HCT116 (cell line): ENCODE measurements at regions not wholly inside any gene's neighbourhood (a gene's known extent, or its start where the extent isn't known, plus 50 kb on each side); places are given as distances from the start of the nearest gene placed in this dataset.

Experiments used
- ATAC-seq: fragments of 200-7000 bp; cut with Tn5 transposase; 2 replicates; pipeline ENCODE4 v1.9.1; 2020; ENCODE audit warnings: mild to moderate bottlenecking, moderate library complexity
- BruUV-seq: library from RNA; stranded (reverse); fragments of 400-500 nt; replicated peaks from 2 replicates; lab custom pipeline; 2021; lab: Mats Ljungman, UMichigan
- CTCF ChIA-PET: fragments of 300-600 bp; sonication (Branson Sonifier 250); formaldehyde crosslinking; loops from one replicate; lab custom pipeline; 2021; ENCODE audit warnings: antibody characterized with exemption; lab: Charles Lee
- POLR2A ChIA-PET: fragments of 300-600, 350-600 bp; sonication (Branson Sonifier 250); formaldehyde crosslinking; loops from one replicate; lab custom pipeline; 2021; ENCODE audit warnings: antibody characterized with exemption; lab: Charles Lee
- RAD21 ChIA-PET, 2 experiments: fragments of 300-600 bp; sonication (Branson Sonifier 250); formaldehyde crosslinking; loops; one replicate each; lab custom pipeline; 2023; ENCODE audit warnings: low total read pairs in 2 of 2; ENCODE audit not compliant: uncharacterized antibody in 2 of 2, unreplicated experiment in 2 of 2, low non-redundant PET in 1 of 2; lab: Charles Lee
- DNase-seq: peaks from one replicate; pipeline ENCODE4 v3.0.0-alpha.2; 2010; ENCODE audit warnings: low read depth, low spot score
- H2AFZ ChIP-seq: fragments of 200-600 bp; shearing (Covaris generic), sonication (generic); 2 replicates; pipeline ENCODE4 v1.6.1; 2017; ENCODE audit warnings: low read depth, mixed run types, mixed read lengths, antibody characterized with exemption, low read length; ENCODE audit not compliant: poor library complexity, severe bottlenecking
- H3K27ac ChIP-seq: 2 replicates; pipeline ENCODE4 v1.5.1; 2012; ENCODE audit warnings: low read depth, low read length
- H3K27me3 ChIP-seq: fragments of 200-600 bp; sonication (generic); 2 replicates; pipeline ENCODE4 v1.6.1; 2016; ENCODE audit warnings: mixed run types, low read length, mixed read lengths; ENCODE audit not compliant: insufficient read depth
- H3K36me3 ChIP-seq, 2 experiments: fragments of 200-500 bp in 1 of 2; fragments of 200-600 bp in 1 of 2; sonication (Bioruptor generic) in 1 of 2; sonication (generic) in 1 of 2; 2 replicates each; pipeline versions ENCODE4 v1.5.1 to v1.6.1; 2014 to 2016; ENCODE audit warnings: low read length in 2 of 2, inconsistent platforms in 1 of 2, mixed read lengths in 1 of 2, mixed run types in 1 of 2; ENCODE audit not compliant: insufficient read depth in 2 of 2, control insufficient read depth in 1 of 2
- H3K4me1 ChIP-seq, 2 experiments: fragments of 200-600 bp in 1 of 2; sonication (generic) in 1 of 2; 2 replicates each; pipeline versions ENCODE4 v1.5.1 to v1.6.1; 2012 to 2017; ENCODE audit warnings: low read length in 2 of 2, inconsistent platforms in 1 of 2, mild to moderate bottlenecking in 1 of 2, mixed read lengths in 1 of 2, mixed run types in 1 of 2, moderate library complexity in 1 of 2; ENCODE audit not compliant: insufficient read depth in 2 of 2, control insufficient read depth in 1 of 2
- H3K4me2 ChIP-seq: fragments of 200-600 bp; sonication (generic); 2 replicates; pipeline ENCODE4 v1.6.1; 2017; ENCODE audit warnings: mixed run types, low read length, mixed read lengths
- H3K4me3 ChIP-seq, 2 experiments: fragments of 200-600 bp in 1 of 2; sonication (generic) in 1 of 2; replicated peaks in 1 of 2; 2 replicates each; pipeline ENCODE4 v1.5.1; 2011 to 2016; ENCODE audit warnings: low read length in 2 of 2, control low read depth in 1 of 2, low read depth in 1 of 2, mild to moderate bottlenecking in 1 of 2, mixed read lengths in 1 of 2, mixed run types in 1 of 2
- H3K79me2 ChIP-seq: fragments of 200-600 bp; sonication (generic); 2 replicates; pipeline ENCODE4 v1.6.1; 2017; ENCODE audit warnings: mild to moderate bottlenecking, mixed run types, low read length, moderate library complexity, mixed read lengths; ENCODE audit not compliant: insufficient read depth
- H3K9ac ChIP-seq: fragments of 200-600 bp; sonication (generic); 2 replicates; pipeline ENCODE4 v1.6.1; 2016; ENCODE audit warnings: low read length, mixed read lengths
- H3K9me2 ChIP-seq: fragments of 200-600 bp; sonication (generic), shearing (Covaris generic); 2 replicates; pipeline ENCODE4 v1.6.1; 2017; ENCODE audit warnings: mixed run types, mild to moderate bottlenecking, moderate library complexity; ENCODE audit not compliant: insufficient read depth
- H3K9me3 ChIP-seq, 2 experiments: fragments of 200-500 bp in 1 of 2; fragments of 200-600 bp in 1 of 2; sonication (Bioruptor generic) in 1 of 2; sonication (generic) in 1 of 2; 2 replicates each; pipeline ENCODE4 v1.6.1; 2014 to 2017; ENCODE audit warnings: low read length in 2 of 2, mixed read lengths in 2 of 2, inconsistent platforms in 1 of 2, low read depth in 1 of 2, mild to moderate bottlenecking in 1 of 2, mixed run types in 1 of 2, moderate library complexity in 1 of 2; ENCODE audit not compliant: control insufficient read depth in 1 of 2, insufficient read depth in 1 of 2
- H4K20me1 ChIP-seq: fragments of 200-600 bp; sonication (generic), shearing (Covaris generic); 2 replicates; pipeline ENCODE4 v1.6.1; 2017; ENCODE audit warnings: mixed run types, mild to moderate bottlenecking, moderate library complexity; ENCODE audit not compliant: insufficient read depth
- CEBPB ChIP-seq: IDR thresholded peaks from 2 replicates; pipeline ENCODE4 v1.6.1; 2012; ENCODE audit warnings: low read depth
- CTCF ChIP-seq, 3 experiments: fragments of 200-600 bp in 1 of 3; sonication (generic) in 1 of 3; IDR thresholded peaks in 2 of 3; conservative IDR thresholded peaks in 1 of 3; 2 replicates each; pipeline ENCODE4 v1.5.1; 2012 to 2017; ENCODE audit warnings: low read depth in 2 of 3, low read length in 2 of 3, antibody characterized with exemption in 1 of 3, borderline replicate concordance in 1 of 3, control low read depth in 1 of 3, mild to moderate bottlenecking in 1 of 3, mixed read lengths in 1 of 3, mixed run types in 1 of 3, moderate library complexity in 1 of 3; ENCODE audit not compliant: insufficient read depth in 1 of 3
- EGR1 ChIP-seq: IDR thresholded peaks from 2 replicates; pipeline ENCODE4 v1.6.1; 2012; ENCODE audit warnings: low read depth
- ELF1 ChIP-seq: IDR thresholded peaks from 2 replicates; pipeline ENCODE4 v1.6.1; 2012; ENCODE audit warnings: low read depth, borderline replicate concordance
- EZH2 ChIP-seq: fragments of 200-600 bp; sonication (generic); IDR thresholded peaks from 2 replicates; pipeline ENCODE4 v1.6.1; 2017; ENCODE audit warnings: antibody characterized with exemption, mixed run types
- EZH2phosphoT487 ChIP-seq: fragments of 200-600 bp; IDR thresholded peaks from 2 replicates; pipeline ENCODE4 v1.6.1; 2018; ENCODE audit warnings: antibody characterized with exemption, borderline replicate concordance
- FOSL1 ChIP-seq: IDR thresholded peaks from 2 replicates; pipeline ENCODE4 v1.6.1; 2012; ENCODE audit warnings: low read depth
- MAX ChIP-seq: IDR thresholded peaks from 2 replicates; pipeline ENCODE4 v1.6.1; 2012
- POLR2A ChIP-seq: IDR thresholded peaks from 2 replicates; pipeline ENCODE4 v1.7.0; 2011; ENCODE audit warnings: borderline replicate concordance; ENCODE audit not compliant: insufficient read depth, insufficient read length; ENCODE audit errors: extremely low read depth
- POLR2AphosphoS5 ChIP-seq: IDR thresholded peaks from 2 replicates; pipeline ENCODE4 v1.6.1; 2011; ENCODE audit warnings: mild to moderate bottlenecking, low read depth, low read length, moderate library complexity
- SIN3A ChIP-seq: IDR thresholded peaks from 2 replicates; pipeline ENCODE4 v1.6.1; 2012; ENCODE audit warnings: low read depth
- SP1 ChIP-seq: IDR thresholded peaks from 2 replicates; pipeline ENCODE4 v1.6.1; 2012; ENCODE audit warnings: low read depth
- TCF7L2 ChIP-seq: IDR thresholded peaks from 2 replicates; pipeline ENCODE4 v1.7.0; 2011; ENCODE audit warnings: borderline replicate concordance, inconsistent platforms; ENCODE audit not compliant: insufficient read depth, insufficient read length; ENCODE audit errors: extremely low read depth
- intact Hi-C: fragments of 100-400 bp; cut with micrococcal nuclease; formaldehyde crosslinking; loops from 2 replicates; pipeline ENCODE4 v1.10.0; 2022

- Histone ChIP-seq H3K27ac (no peak overlapping the region), H3K27me3 (peaks cover 46% of the 10 kb centered on the region), H3K4me2 (no peak overlapping the region), H4K20me1 (no peaks in the 10 kb centered on the region), H3K4me3 (no peak overlapping the region), H3K79me2 (no peaks in the 10 kb centered on the region), H3K9me3 (no peaks in the 10 kb centered on the region), H3K9ac (no peak overlapping the region), H3K9me2 (no peaks in the 10 kb centered on the region), H3K4me1 (no peaks in the 10 kb centered on the region), H3K36me3 (no peaks in the 10 kb centered on the region), H2AFZ (no peak overlapping the region)
- RAD21 ChIA-PET, result no interaction called here
- CTCF ChIA-PET, result no interaction called here
- intact Hi-C loops, result no loop called here
- POLR2A ChIA-PET, result no interaction called here
- DNase-seq (no peak), ATAC-seq (no peak)
- no peak for TF ChIP-seq MAX
- no peak for TF ChIP-seq SP1
- no peak for TF ChIP-seq EZH2phosphoT487
- no peak for TF ChIP-seq FOSL1
- TF ChIP-seq EGR1, result no peak
- TF ChIP-seq EZH2, result no peak
- no peak for TF ChIP-seq POLR2A
- TF ChIP-seq CEBPB, result no peak
- TF ChIP-seq CTCF (IDR thresholded peaks at IDR 0.05 in 2 of 3, conservative IDR thresholded peaks at IDR 0.05 in 1 of 3; ENCODE audit: borderline replicate concordance in 1 of 3, insufficient read depth in 1 of 3, low read depth in 2 of 3, low read length in 2 of 3), result no peak
- TF ChIP-seq TCF7L2, result no peak
- TF ChIP-seq ELF1, result no peak
- no peak for TF ChIP-seq POLR2AphosphoS5
- no peak for TF ChIP-seq SIN3A
- BruUV-seq, result no TSS peak
Measured at GRCh38 chr3:181288145-181288544, 298.6 kb upstream of the DNAJC19 start.
